ENCODE measurements at regions not wholly inside any gene's neighbourhood (a gene's known extent, or its start where the extent isn't known, plus 50 kb on each side); places are given as distances from the start of the nearest gene placed in this dataset.

DNA sequence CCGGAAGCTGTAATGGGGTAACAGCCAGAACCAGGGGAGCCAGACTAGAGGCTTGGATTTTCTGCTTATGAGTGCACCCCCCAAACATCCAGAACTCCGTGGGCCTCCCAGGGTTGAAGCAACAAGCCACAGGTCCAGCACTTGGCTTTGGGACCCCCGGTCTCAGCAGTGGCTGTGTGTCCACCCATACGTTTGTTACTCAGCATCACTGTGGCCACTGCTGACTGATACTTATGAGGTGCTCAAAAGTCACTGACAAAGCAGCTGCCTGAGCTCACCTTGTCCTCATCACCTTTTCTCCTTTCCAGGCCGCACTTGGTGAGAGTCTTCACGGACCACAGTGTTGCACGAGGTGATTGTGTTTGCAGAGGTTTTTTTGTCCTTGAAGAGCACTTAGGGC, 145.6 kb upstream of the RFLNA start:
- ChIA-PET CTCF (no interaction called here), POLR2A (no interaction called here)
- no peaks in the 10 kb centered on the region for H3K9me2 ChIP-seq (ENCODE audit: insufficient read depth)

More for the DNA sequence above, 145.6 kb upstream of the RFLNA start:
- no TSS peak for BruUV-seq (replicated peaks)
- Histone ChIP-seq H3K9me3 (ENCODE audit: control insufficient read depth in 1 of 2, insufficient read depth in 1 of 2, low read depth in 1 of 2, low read length in 2 of 2) (no peaks in the 10 kb centered on the region), H3K4me3 (replicated peaks in 1 of 2; ENCODE audit: low read depth in 1 of 2, low read length in 2 of 2) (no peak overlapping the region), H3K36me3 (ENCODE audit: control insufficient read depth in 1 of 2, insufficient read depth in 2 of 2, low read length in 2 of 2) (no peaks in the 10 kb centered on the region), H3K4me2 (ENCODE audit: low read length) (no peak overlapping the region), H4K20me1 (ENCODE audit: insufficient read depth) (no peaks in the 10 kb centered on the region), H3K27me3 (ENCODE audit: insufficient read depth, low read length) (no peaks in the 10 kb centered on the region; the same call in 1 of the 2 replicates), H3K4me1 (ENCODE audit: control insufficient read depth in 1 of 2, insufficient read depth in 2 of 2, low read length in 2 of 2) (no peaks in the 10 kb centered on the region), H2AFZ (ENCODE audit: low read depth, low read length, poor library complexity, severe bottlenecking) (no peak overlapping the region), H3K27ac (ENCODE audit: low read depth, low read length) (no peak overlapping the region), H3K79me2 (ENCODE audit: insufficient read depth, low read length) (no peaks in the 10 kb centered on the region), H3K9ac (ENCODE audit: low read length) (no peak overlapping the region)
- ATAC-seq (no peak), DNase-seq (ENCODE audit: low read depth, low spot score) (no peak)
- RAD21 ChIA-PET (ENCODE audit: low non-redundant PET in 1 of 2, low total read pairs in 2 of 2, uncharacterized antibody in 2 of 2, unreplicated experiment in 2 of 2) = no interaction called here
- TF ChIP-seq ELF1 (IDR thresholded peaks at IDR 0.05; ENCODE audit: borderline replicate concordance, low read depth) = no peak
- TF ChIP-seq POLR2AphosphoS5 (IDR thresholded peaks at IDR 0.05; ENCODE audit: low read depth, low read length) = no peak
- TF ChIP-seq, protein P1, sequence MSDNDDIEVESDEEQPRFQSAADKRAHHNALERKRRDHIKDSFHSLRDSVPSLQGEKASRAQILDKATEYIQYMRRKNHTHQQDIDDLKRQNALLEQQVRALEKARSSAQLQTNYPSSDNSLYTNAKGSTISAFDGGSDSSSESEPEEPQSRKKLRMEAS (IDR thresholded peaks at IDR 0.05) = no peak
- no peak for TF ChIP-seq EZH2 (IDR thresholded peaks at IDR 0.05)
- TF ChIP-seq EGR1 (IDR thresholded peaks at IDR 0.05; ENCODE audit: low read depth) = no peak
- no peak for TF ChIP-seq SIN3A (IDR thresholded peaks at IDR 0.05; ENCODE audit: low read depth)
- TF ChIP-seq, protein P2, sequence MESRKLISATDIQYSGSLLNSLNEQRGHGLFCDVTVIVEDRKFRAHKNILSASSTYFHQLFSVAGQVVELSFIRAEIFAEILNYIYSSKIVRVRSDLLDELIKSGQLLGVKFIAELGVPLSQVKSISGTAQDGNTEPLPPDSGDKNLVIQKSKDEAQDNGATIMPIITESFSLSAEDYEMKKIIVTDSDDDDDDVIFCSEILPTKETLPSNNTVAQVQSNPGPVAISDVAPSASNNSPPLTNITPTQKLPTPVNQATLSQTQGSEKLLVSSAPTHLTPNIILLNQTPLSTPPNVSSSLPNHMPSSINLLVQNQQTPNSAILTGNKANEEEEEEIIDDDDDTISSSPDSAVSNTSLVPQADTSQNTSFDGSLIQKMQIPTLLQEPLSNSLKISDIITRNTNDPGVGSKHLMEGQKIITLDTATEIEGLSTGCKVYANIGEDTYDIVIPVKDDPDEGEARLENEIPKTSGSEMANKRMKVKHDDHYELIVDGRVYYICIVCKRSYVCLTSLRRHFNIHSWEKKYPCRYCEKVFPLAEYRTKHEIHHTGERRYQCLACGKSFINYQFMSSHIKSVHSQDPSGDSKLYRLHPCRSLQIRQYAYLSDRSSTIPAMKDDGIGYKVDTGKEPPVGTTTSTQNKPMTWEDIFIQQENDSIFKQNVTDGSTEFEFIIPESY (IDR thresholded peaks at IDR 0.05; ENCODE audit: extremely low read depth, insufficient replicate concordance, low read length) = no peak
- TF ChIP-seq SP1 (IDR thresholded peaks at IDR 0.05; ENCODE audit: low read depth) = no peak
- TF ChIP-seq, protein P3, sequence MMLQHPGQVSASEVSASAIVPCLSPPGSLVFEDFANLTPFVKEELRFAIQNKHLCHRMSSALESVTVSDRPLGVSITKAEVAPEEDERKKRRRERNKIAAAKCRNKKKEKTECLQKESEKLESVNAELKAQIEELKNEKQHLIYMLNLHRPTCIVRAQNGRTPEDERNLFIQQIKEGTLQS (IDR thresholded peaks at IDR 0.05) = no peak
- no peak for TF ChIP-seq JUND (IDR thresholded peaks at IDR 0.05)
- TF ChIP-seq TCF7L2 (IDR thresholded peaks at IDR 0.05; ENCODE audit: borderline replicate concordance, extremely low read depth, insufficient read depth, insufficient read length) = no peak
- no peak for TF ChIP-seq SRF (IDR thresholded peaks at IDR 0.05; ENCODE audit: low read depth)
- TF ChIP-seq, protein P4, sequence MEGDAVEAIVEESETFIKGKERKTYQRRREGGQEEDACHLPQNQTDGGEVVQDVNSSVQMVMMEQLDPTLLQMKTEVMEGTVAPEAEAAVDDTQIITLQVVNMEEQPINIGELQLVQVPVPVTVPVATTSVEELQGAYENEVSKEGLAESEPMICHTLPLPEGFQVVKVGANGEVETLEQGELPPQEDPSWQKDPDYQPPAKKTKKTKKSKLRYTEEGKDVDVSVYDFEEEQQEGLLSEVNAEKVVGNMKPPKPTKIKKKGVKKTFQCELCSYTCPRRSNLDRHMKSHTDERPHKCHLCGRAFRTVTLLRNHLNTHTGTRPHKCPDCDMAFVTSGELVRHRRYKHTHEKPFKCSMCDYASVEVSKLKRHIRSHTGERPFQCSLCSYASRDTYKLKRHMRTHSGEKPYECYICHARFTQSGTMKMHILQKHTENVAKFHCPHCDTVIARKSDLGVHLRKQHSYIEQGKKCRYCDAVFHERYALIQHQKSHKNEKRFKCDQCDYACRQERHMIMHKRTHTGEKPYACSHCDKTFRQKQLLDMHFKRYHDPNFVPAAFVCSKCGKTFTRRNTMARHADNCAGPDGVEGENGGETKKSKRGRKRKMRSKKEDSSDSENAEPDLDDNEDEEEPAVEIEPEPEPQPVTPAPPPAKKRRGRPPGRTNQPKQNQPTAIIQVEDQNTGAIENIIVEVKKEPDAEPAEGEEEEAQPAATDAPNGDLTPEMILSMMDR (IDR thresholded peaks at IDR 0.05 in 2 of 3, conservative IDR thresholded peaks at IDR 0.05 in 1 of 3; ENCODE audit: borderline replicate concordance in 1 of 3, insufficient read depth in 1 of 3, low read depth in 2 of 3, low read length in 2 of 3) = no peak
- no peak for TF ChIP-seq CBX3 (IDR thresholded peaks at IDR 0.05; ENCODE audit: low read depth)
- TF ChIP-seq, protein P5, sequence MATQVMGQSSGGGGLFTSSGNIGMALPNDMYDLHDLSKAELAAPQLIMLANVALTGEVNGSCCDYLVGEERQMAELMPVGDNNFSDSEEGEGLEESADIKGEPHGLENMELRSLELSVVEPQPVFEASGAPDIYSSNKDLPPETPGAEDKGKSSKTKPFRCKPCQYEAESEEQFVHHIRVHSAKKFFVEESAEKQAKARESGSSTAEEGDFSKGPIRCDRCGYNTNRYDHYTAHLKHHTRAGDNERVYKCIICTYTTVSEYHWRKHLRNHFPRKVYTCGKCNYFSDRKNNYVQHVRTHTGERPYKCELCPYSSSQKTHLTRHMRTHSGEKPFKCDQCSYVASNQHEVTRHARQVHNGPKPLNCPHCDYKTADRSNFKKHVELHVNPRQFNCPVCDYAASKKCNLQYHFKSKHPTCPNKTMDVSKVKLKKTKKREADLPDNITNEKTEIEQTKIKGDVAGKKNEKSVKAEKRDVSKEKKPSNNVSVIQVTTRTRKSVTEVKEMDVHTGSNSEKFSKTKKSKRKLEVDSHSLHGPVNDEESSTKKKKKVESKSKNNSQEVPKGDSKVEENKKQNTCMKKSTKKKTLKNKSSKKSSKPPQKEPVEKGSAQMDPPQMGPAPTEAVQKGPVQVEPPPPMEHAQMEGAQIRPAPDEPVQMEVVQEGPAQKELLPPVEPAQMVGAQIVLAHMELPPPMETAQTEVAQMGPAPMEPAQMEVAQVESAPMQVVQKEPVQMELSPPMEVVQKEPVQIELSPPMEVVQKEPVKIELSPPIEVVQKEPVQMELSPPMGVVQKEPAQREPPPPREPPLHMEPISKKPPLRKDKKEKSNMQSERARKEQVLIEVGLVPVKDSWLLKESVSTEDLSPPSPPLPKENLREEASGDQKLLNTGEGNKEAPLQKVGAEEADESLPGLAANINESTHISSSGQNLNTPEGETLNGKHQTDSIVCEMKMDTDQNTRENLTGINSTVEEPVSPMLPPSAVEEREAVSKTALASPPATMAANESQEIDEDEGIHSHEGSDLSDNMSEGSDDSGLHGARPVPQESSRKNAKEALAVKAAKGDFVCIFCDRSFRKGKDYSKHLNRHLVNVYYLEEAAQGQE (IDR thresholded peaks at IDR 0.05; ENCODE audit: low read depth) = no peak
- no peak for TF ChIP-seq ZNF274 (IDR thresholded peaks at IDR 0.05; ENCODE audit: low read depth, low read length)
- no peak for TF ChIP-seq RAD21 (IDR thresholded peaks at IDR 0.05; ENCODE audit: low read depth)
- no peak for TF ChIP-seq POLR2A (IDR thresholded peaks at IDR 0.05; ENCODE audit: borderline replicate concordance, extremely low read depth, insufficient read depth, insufficient read length)
- TF ChIP-seq ZFX (IDR thresholded peaks at IDR 0.05) = no peak
- no peak for TF ChIP-seq CEBPB (IDR thresholded peaks at IDR 0.05; ENCODE audit: low read depth)
- intact Hi-C loops (cut with micrococcal nuclease) = no loop called here
